ENCODE measurements at regions not wholly inside any gene's neighbourhood (a gene's known extent, or its start where the extent isn't known, plus 50 kb on each side); places are given as distances from the start of the nearest gene placed in this dataset.

DNA sequence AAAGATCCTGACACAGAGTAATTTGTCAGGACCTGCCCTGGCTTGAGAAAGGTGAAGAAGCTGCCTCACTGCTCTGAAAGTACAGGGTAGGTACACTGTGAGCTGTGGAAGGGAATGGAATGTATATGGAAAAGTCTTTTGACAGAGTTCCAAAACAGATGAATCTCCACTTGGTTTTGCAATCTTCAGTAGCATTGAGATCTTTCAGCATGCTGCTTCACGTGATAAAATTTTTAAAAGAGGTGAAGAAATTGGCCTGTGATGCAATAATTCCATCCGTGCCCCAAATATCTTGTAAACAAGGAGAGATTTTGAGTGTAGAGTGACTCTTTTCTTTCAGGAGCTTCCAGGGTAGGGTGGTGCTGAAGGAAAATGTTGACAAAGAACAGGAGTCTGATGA is 123.1 kb downstream of the OSR1 start:
- no peak for DNase-seq

DNA sequence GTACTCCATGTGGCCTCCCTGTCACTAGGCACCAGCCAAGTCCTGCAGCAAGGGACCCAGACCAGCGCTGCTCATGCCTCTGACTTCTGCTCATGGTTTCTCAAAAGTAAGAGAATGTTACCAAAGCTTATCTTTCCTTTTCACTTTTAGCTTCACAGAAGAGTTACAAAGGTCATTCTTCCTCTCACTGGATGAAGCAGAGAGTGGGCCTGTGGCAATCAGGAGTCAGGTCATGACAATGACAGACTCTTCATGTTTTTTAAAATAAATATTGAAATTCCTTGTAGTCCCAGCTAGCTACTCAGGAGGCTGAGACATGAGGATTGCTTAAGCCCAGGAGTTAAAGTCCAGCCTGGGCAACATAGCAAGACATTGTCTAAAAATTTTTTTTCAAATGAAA is 126.1 kb downstream of the OSR1 start:
- DNase-seq = no peak

DNA sequence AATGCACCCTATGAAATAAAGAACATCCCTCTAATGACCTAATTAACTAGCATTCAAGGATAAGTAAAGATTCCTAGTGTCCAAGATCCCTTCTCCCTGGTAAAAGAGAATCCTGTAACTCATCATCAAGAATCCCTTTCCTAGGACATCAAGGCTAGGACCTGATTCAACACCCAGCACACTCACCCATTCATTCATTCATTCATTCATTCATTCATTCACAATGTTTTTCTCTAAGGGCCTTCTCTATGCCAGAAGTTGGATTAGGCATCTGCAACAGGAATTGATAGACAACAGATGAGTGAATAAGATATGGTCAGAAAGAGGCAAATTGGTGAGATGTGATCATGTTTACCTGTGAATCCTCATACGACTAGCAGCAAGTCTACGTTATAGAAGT is 126.8 kb downstream of the OSR1 start:
- no peak for DNase-seq

DNA sequence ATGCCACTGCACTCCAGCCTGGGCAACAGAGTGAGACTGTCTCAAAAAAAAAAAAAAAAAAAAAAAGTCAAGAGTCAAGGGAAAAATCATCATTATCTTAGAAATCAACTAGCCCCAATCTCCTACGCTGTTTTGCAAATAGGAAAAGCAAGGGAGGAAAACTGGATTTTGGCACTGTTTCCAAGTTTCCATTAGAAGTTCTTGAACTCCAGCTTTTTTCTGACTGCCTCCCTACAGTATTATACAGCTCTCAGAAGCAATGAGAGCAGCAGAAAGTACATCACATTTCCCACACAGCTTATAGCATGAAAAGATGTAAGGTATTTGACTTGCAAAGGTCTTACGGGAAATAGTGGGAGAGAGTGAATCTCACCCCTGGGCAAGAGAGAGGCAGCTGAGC is 127.8 kb downstream of the OSR1 start:
- no peak for DNase-seq

DNA sequence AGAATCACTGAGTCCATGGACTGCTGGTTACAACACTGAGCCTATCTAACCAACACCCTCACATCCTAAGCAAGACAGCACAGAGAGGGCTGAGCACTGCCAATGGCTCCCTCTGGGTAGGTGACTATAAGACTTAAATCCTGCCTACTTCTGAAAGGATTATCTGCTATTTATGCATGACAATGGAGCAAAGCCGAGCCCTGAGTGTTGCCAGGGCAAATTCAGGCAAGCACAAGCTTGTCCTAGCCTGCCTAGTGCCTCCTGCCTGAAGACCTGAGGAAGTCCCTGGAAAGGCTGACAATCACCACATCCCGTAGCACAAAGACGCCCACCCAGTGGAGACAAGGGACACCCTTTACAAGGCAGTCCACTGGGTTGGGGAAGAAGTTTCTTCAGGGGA is 129.7 kb downstream of the OSR1 start:
- DNase-seq = no peak

DNA sequence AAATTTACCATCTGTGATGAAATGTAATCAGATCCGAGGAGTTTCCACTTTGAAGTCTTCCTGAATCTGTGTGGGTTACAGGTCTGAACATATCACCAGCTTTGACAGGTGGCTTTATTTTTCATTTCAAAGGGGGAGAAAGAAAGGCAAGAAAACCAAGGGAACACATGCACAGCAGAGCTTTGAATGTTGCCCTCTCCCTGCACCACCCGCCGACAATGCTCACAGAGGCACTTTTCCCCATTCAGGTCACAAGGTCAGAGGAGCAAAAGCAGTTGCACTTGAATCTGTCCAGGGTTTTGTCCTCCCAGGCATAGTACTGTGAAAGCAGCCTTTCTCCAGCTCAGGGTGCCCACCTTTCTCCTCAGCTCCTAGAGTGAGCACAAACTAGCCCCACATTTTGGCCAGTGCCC is 130.2 kb downstream of the OSR1 start:
- peak; percentile 45 for DNase-seq

DNA sequence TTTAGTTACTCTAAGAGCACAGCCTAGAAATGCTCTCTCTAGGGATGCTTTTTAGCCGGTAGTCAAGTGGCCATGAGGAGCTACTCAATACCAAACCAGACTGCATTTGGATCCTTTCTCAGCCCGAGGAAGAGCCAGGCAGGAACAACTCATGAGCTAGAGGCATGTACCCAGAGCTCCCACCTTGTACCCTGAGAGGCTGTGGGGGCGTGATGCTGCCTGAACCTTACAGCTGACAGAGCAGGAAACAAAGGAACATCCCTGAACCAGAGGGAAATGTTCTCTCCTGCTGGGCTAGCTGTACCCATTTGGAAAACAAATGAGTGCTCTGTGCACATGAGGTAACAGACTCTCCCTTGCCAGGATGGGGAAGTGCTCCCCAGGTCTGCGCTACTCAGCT is 131.6 kb downstream of the OSR1 start:
- no peak for DNase-seq

DNA sequence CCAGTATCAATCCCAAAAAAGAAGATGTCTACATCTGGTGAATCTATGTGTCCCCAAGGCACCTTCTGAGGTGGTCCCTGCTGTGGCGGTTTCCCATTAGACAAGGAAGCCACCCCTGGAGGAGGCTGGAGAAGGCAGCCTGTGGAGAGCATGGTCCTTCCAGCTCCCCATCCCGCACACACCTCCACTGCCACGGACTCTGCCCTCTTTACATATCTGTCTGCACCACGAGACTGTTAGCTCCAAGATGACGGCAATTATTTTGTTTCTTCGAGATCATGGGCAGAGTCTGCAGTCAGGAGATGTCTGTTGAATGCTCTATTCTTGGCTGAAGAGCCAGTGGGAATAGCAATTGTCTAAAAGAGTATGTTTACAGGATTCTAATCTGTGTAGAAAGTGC is 132.0 kb downstream of the OSR1 start:
- no peak for DNase-seq

DNA sequence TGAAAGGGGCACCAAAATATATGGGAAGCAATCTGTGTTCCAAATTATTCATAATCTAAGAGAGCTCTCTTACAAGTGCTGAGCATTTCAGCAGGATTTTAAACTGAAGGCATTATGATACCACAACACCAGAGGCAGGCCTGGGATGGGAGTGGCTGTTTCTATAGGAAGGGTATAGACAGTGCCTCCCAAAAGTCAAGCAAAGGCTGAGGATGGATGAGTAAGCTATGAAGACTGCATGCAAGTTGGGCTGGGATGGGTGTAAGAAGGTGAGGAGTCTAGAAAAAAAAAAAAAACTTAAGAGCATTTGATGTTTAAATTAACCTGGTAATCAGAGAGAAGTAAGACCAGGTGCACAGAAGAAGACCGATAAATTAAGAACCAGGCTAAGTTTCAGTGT is 132.5 kb downstream of the OSR1 start:
- no peak for DNase-seq

DNA sequence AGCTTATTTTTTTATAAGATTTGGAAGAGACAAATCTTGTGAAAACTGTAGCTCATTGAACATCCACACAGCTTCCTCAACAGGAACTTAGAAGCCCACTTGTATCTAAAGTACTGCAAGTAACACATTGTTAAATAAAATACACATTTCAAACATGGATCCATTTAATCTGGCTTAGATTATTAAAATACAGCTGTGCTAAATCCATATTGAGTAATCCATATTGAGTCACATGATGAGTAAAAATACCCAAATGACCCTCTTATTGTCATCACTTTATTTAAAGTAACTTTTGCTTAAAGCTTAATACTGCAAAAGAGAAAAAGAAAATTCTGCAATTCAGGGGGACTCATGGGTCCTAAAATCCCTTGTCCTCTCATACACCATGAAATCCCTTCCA is 133.3 kb downstream of the OSR1 start:
- no peak for DNase-seq

DNA sequence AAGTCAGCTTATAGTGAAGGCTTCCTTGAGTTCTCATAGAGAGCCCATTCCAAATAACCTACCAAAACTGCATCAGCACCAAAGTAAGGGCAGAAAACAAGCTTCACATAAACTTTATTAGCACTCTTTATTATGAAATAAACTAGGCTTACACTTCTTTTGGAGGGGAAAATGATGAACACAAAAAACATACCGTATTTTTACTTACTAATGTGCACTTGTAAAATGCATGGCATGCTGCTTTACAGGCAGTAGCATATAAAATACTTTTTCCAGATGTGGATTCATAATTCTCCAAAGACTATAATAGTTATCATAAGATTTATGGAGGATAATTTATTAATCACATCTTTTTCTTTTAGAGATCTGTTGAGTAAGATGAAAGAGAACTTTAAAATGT is 133.9 kb downstream of the OSR1 start:
- no peak for DNase-seq

DNA sequence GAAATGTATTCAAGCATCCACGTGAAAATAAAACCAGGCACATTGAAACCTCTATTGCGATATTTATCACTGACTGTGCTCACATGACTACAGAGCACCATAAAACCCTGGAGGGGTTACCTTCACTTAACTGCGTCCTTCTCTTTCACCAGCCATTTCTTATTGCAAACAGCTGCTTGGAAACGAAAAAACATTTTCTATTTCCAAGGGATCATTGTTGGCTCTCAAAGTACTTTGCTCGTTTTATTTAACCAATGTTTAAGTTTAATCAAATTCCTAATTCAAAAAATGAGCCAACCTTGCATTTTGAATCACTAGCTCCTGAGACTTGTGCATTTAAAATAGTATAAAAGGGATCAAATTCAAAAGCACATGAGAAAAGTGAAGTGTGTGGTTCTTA is 134.4 kb downstream of the OSR1 start:
- no peak for DNase-seq

DNA sequence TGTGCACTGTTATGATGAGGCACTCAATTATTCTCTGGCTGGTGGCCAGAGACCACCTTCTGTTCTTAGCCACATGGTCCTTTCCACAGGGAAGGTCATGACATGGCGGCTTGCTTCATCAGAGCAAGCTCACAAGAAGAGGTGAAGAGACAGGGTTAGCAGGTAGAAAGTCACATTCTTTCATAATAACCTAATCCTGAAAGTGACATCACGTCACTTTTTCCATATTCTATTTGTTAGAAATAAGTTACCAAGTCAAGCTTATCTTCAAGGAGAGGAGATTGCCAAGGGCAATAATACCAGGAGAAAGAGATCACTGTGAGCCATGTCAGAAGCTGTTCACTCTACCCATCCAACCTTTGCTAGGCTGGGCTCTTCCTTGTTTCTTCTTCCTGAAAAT is 139.4 kb downstream of the OSR1 start:
- no peak for DNase-seq

DNA sequence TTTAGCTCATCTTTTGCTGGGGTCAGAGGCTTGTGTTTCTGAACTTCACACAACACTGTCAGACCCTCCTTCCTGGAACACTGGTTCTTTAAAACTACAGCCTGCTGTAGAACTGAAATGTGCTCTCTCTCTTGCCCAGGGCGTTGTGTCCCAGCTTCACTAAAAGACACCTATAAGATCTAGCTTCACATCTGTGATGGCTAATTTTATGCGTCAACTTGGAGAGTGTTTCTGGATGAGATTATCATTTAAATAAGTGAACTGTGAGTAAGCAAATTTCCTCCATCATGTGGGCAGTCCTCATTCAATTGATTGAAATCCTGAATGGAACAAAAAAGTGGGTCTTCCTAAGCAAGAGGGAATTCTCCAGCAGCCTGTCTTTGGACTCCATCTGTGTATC is 140.3 kb downstream of the OSR1 start:
- no peak for DNase-seq

DNA sequence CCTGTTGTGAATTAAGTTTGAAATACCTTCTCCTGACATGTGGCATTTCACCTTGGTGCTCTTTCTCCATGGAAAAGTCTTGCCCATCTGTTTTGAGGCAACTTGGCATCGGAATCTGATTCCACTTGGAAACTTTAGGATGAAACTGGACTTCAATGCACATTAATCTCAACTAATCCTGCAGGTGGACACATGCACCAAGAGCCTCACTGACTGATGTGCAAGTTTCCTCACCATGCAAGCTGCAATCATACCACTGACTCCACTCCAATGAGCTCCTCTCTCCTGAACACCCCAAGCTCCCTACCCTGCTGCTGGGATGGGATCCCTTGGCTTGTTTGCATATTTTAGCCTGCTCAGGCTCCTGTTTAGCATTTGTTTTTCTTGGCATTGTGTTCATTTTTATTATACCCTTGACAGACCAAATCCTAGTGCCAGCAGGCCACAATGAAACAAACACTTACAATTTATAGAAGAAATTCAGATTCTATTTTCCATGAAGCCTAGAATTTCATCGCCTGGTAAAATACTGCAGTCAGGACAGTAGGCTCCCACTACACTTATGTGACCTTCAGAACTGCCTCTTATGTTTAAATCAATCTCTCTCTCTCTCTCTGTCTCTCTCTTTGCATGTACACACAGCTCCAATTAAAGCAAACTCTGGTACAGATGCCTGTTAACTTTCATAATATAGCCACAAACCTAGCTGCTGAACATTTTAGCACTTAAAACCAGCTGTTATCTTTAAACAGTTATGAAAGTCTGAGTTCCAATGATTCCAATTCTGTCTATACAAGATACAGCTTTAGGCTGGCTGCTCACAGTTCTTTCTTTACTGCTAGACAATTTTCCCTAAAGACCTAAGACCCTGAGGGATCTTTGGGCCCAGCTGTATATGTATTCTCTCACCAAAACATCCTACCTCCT is 141.5 kb downstream of the OSR1 start:
- no peak for DNase-seq

DNA sequence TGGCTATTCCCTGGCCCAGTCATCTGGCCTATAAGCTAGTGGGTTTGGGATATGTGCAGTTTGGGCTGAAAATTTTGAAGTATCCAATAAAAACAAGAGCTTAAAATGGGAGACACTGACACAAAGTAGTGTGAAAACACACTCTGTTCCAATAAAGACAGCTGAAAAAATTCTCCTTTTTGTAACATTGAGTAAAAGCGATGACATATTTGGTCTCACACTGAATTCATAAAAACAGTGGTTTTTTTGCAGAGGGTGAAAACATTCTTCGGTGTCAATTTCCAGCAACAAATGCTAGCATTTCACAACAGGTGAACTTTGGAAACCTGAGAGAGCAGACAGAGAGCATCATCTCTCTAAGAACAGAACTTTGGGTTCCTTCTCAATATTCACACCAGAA is 142.2 kb downstream of the OSR1 start:
- no peak for DNase-seq

DNA sequence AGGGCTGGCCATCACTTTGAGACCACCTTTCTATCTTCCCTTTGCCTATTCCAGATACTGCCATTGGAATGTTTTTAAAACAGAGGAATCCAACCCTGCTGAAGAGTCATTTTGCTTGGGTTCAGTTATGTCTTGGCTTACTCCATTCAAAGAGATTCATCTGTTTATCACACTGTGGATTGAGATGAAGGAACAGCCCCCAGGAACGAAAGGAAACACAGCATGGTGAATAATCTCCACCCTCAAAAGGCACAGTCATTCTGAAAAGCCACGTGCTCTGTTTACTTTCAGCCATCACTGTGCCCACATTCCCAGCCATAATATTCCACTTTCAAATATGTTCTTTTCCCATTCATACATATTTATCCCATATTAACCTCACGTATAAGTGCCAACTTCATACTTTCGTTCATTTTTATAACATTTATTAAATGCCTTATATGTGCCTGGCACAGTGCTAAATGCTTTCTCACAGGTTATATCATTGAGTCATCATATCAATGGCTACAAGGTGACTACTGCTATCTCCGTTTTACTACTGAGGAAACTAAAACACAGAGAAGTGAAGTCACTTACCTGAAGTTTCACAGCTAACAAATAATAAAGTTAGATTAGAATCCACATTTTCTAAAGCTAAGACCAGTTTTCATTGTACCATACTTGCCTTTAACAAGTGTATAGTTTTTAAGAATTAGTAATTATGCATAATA is 143.6 kb downstream of the OSR1 start:
- DNase-seq = no peak

DNA sequence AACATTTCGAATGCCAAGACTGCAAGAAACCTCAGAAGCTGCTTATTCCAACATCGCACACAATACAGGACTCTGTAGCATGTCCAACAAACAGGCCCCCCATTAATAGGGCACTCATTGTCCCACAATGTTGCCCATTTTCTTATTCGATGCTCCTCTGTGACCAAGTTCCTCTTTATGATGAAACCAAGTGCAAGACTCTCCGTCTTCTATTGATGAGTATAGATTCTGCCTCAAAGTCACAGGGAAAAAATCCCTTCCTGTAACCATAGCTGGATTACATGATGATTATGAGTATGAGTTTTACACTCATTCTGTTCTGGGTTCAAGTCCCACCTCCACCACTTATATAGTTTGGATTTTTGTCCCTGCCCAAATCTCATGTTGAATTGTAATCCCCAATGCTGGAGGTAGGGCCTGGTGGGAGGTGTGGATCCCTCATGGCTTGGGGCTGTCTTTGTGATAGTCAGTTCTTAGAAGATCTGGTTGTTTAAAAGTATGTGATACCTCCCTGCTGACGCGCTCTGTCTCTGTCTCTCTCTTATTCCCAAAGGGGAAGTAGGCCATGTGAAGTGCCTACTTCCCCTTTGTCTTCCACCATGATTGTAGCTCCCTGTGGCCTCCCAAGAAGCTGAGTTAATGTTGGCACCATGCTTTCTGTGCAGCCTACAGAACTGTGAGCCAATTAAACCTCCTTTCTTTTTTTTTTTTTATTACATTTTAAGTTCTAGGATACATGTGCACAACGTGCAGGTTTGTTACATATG is 148.7 kb downstream of the OSR1 start:
- no peak for DNase-seq

DNA sequence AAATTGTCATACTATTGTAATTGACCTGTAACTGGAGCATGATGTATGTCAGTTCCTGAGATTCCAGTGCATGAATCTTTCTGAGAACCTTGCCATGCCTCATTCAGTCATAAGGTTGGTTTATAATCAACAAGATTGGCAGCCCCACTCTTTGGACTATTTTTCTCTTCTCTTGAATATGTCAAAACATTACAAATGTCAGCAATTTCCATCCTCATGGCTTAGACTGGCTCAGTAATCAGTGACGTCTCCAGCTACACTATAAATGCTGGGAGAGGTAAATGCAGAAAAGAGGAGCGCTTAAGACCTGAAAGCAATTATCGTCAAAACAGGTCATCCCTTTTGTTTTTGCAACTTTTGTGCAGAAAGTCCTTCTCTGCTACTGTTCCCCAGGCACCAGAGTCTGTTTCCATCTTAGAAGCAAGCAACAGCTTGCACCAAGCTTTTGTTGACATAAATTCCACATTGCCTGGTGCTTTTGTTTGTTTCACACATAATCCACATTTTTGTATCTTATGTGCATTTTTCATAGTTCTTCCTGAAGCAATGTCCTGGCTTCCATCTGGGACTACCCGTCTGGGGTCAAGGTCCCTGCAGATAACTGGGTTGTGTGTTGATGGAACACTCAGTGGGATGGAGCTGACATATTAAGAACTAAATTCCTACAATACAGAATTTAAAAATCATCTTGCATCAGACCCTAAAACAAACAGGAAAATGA is 149.8 kb downstream of the OSR1 start:
- no peak for DNase-seq

DNA sequence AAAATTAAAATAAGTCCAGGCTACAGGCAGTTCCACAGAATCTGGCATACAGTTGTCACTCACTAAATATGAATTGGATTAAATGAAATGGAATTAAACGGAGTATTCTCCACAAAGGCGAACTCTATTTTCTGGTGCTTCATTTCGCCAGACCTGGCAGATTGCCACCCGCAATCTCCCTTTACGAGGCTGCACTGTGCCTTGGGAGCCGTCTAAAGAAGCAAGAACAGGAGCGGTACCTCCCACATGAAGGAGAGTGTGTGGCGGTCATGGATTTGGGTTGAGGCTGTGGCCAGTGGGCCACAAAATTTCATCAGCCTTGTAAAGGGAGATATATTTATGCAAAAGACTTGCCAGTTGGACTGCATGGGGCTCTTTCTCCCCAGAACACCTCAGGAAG is 151.0 kb downstream of the OSR1 start:
- no peak for DNase-seq

DNA sequence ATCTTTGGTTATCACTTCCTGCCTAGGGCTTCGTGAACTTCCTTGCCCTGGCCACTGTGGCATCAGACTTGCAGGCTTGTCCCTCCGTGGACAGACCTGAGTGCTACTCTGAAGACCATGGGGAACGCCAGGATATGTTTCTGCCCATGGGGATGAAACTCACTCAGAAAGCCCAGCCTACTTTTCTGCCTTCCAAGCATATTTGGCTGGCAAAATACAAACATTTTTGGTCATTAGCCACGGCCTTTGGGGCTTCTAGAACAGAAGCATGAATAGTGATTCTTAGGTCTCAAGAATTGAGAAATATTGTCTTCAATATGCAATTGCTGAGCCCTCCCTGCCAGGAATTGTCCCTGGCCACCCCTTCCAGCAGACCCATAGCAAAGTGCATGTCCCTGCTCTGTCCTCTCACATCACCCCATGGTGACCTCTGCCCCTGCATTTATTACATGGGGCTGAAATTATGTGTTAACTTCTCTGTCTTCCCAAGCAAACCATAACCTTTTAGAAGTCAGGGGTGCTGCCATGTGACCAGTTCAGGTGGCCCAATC is 152.4 kb downstream of the OSR1 start:
- DNase-seq = no peak

DNA sequence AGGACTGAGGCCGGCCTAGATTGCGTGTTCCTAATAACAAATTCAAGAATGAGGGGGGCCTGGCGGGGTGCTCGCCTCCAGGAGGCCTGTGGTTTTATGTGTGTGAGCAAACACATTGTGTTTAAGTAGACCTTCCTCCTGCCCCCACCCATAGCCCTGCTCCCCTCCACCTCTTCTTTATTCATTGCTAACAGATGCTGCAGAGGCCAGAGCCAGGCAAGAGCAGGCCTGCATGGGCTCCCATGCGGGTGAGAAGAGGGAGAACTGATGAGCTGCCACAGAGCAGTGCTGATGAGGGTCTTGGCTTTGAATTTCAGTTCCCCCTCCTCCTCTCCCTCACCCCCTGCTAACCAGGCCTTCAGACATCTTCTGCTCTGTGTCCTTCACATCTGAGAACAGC is 154.6 kb downstream of the OSR1 start:
- DNase-seq = no peak
